H1 (cell line): ENCODE measurements at regions not wholly inside any gene's neighbourhood (a gene's known extent, or its start where the extent isn't known, plus 50 kb on each side); places are given as distances from the start of the nearest gene placed in this dataset.

Experiments used
- CTCF ChIA-PET: fragments of 300-600 bp; sonication (Branson Sonifier 250); formaldehyde crosslinking; loops from one replicate; lab custom pipeline; 2021; ENCODE audit not compliant: partially characterized antibody; lab: Charles Lee
- POLR2A ChIA-PET: fragments of 300-600 bp; sonication (Branson Sonifier 250); formaldehyde crosslinking; loops from one replicate; lab custom pipeline; 2021; ENCODE audit warnings: inconsistent platforms; ENCODE audit not compliant: partially characterized antibody; lab: Charles Lee
- DNase-seq, 2 experiments: peaks; one replicate each; pipeline versions ENCODE4 v3.0.0 to v3.0.0-alpha.2; 2010 to 2022; ENCODE audit warnings: low spot score in 2 of 2, low read depth in 1 of 2, mixed read lengths in 1 of 2
- FAIRE-seq: peaks from 2 replicates; lab custom pipeline; 2011; peaks lifted over from hg19 to GRCh38; lab: Jason Lieb, UNC
- H2AFZ ChIP-seq: 2 replicates; pipeline ENCODE4 v1.8.1; 2012; ENCODE audit warnings: low read length, inconsistent platforms
- H2AK5ac ChIP-seq: 2 replicates; pipeline ENCODE4 v1.6.1; 2013; ENCODE audit warnings: low read depth, low read length
- H2BK120ac ChIP-seq: replicated peaks from 2 replicates; pipeline ENCODE3; 2013; ENCODE audit warnings: low read depth, low read length, inconsistent platforms
- H2BK12ac ChIP-seq: 2 replicates; pipeline ENCODE4 v1.6.1; 2013; ENCODE audit warnings: low read depth, low read length
- H2BK15ac ChIP-seq: 2 replicates; pipeline ENCODE4 v1.6.1; 2013; ENCODE audit warnings: low read length
- H2BK20ac ChIP-seq: 2 replicates; pipeline ENCODE4 v1.6.1; 2013; ENCODE audit warnings: low read length
- H2BK5ac ChIP-seq: 2 replicates; pipeline ENCODE4 v1.6.1; 2013; ENCODE audit warnings: low read depth, low read length
- H3K14ac ChIP-seq: 2 replicates; pipeline ENCODE4 v1.6.1; 2013; ENCODE audit warnings: inconsistent platforms; ENCODE audit not compliant: insufficient read length
- H3K18ac ChIP-seq: 2 replicates; pipeline ENCODE4 v1.6.1; 2013; ENCODE audit warnings: low read length; ENCODE audit errors: extremely low read depth
- H3K23ac ChIP-seq: 2 replicates; pipeline ENCODE4 v1.6.1; 2013; ENCODE audit warnings: inconsistent platforms; ENCODE audit not compliant: insufficient read length
- H3K23me2 ChIP-seq: 2 replicates; pipeline ENCODE4 v1.6.1; 2013; ENCODE audit warnings: low read depth, low read length
- H3K27ac ChIP-seq: 2 replicates; pipeline ENCODE4 v1.6.1; 2011; ENCODE audit warnings: low read depth, low read length, inconsistent platforms
- H3K27me3 ChIP-seq, 4 experiments: replicated peaks in 1 of 4; 1 replicate in 1 of 4; 2 replicates in 3 of 4; pipeline versions ENCODE4 v1.6.1 to v1.8.1; 2011 to 2013; ENCODE audit warnings: low read length in 3 of 4, mild to moderate bottlenecking in 3 of 4, inconsistent platforms in 2 of 4, mixed read lengths in 2 of 4, moderate library complexity in 1 of 4; ENCODE audit not compliant: control insufficient read depth in 3 of 4, insufficient read depth in 3 of 4; ENCODE audit errors: extremely low read depth in 1 of 4
- H3K36me3 ChIP-seq, 4 experiments: 2 replicates each; pipeline versions ENCODE4 v1.6.1 to v1.8.1; 2011 to 2013; ENCODE audit warnings: mild to moderate bottlenecking in 4 of 4, low read length in 3 of 4, moderate library complexity in 2 of 4, control low read depth in 1 of 4, inconsistent platforms in 1 of 4; ENCODE audit not compliant: insufficient read depth in 4 of 4, control insufficient read depth in 2 of 4
- H3K4ac ChIP-seq: replicated peaks from 2 replicates; pipeline ENCODE3; 2013; ENCODE audit warnings: low read length, low read depth, mixed read lengths, inconsistent platforms; ENCODE audit not compliant: insufficient read length
- H3K4me1 ChIP-seq, 4 experiments: replicated peaks in 1 of 4; 1 replicate in 1 of 4; 2 replicates in 3 of 4; pipeline versions ENCODE4 v1.6.1 to v1.8.1; 2011 to 2013; ENCODE audit warnings: low read length in 3 of 4, inconsistent platforms in 2 of 4, mixed read lengths in 1 of 4; ENCODE audit not compliant: insufficient read depth in 4 of 4, control insufficient read depth in 3 of 4
- H3K4me2 ChIP-seq, 2 experiments: 2 replicates each; pipeline versions ENCODE4 v1.6.1 to v1.8.1; 2011 to 2013; ENCODE audit warnings: low read depth in 2 of 2, low read length in 2 of 2, control low read depth in 1 of 2, inconsistent platforms in 1 of 2, mild to moderate bottlenecking in 1 of 2; ENCODE audit not compliant: insufficient read depth in 1 of 2
- H3K4me3 ChIP-seq, 4 experiments: fragments of 200-600, 300-600 bp in 1 of 4; sonication (generic), shearing (Covaris generic), sonication (Bioruptor Twin) in 1 of 4; 2 replicates each; pipeline versions ENCODE4 v1.5.1 to v1.8.1; 2011 to 2016; ENCODE audit warnings: low read length in 4 of 4, low read depth in 3 of 4, control low read depth in 2 of 4, inconsistent platforms in 2 of 4, mild to moderate bottlenecking in 2 of 4, mixed read lengths in 1 of 4, moderate library complexity in 1 of 4; ENCODE audit not compliant: insufficient read depth in 2 of 4; ENCODE audit errors: extremely low read depth in 1 of 4
- H3K56ac ChIP-seq: replicated peaks from 2 replicates; pipeline ENCODE3; 2013; ENCODE audit warnings: low read depth, mild to moderate bottlenecking, mixed read lengths, low read length, inconsistent platforms; ENCODE audit not compliant: insufficient read length
- H3K79me1 ChIP-seq: 2 replicates; pipeline ENCODE4 v1.6.1; 2013; ENCODE audit warnings: low read depth, low read length, control low read depth
- H3K79me2 ChIP-seq, 2 experiments: 2 replicates each; pipeline versions ENCODE4 v1.6.1 to v1.8.1; 2012 to 2013; ENCODE audit warnings: low read length in 2 of 2, mild to moderate bottlenecking in 2 of 2, inconsistent platforms in 1 of 2; ENCODE audit not compliant: insufficient read depth in 2 of 2, control insufficient read depth in 1 of 2
- H3K9ac ChIP-seq, 4 experiments: replicated peaks in 1 of 4; 1 replicate in 1 of 4; 2 replicates in 3 of 4; pipeline versions ENCODE4 v1.6.1 to v1.8.1; 2011 to 2013; ENCODE audit warnings: low read depth in 3 of 4, low read length in 3 of 4, control low read depth in 2 of 4, mild to moderate bottlenecking in 2 of 4, moderate library complexity in 2 of 4, inconsistent platforms in 1 of 4; ENCODE audit errors: extremely low read depth in 1 of 4
- H3K9me3 ChIP-seq, 2 experiments: 2 replicates each; pipeline versions ENCODE4 v1.6.1 to v1.8.1; 2012 to 2013; ENCODE audit warnings: mild to moderate bottlenecking in 2 of 2, moderate library complexity in 2 of 2, control low read depth in 1 of 2, inconsistent platforms in 1 of 2, low read depth in 1 of 2, low read length in 1 of 2, mixed read lengths in 1 of 2; ENCODE audit not compliant: insufficient read depth in 2 of 2
- H4K20me1 ChIP-seq, 2 experiments: replicated peaks in 1 of 2; 2 replicates each; pipeline versions ENCODE3 to v1.8.1; 2011 to 2013; ENCODE audit warnings: inconsistent platforms in 2 of 2, low read length in 2 of 2, mild to moderate bottlenecking in 1 of 2; ENCODE audit not compliant: insufficient read depth in 2 of 2, control insufficient read depth in 1 of 2
- H4K5ac ChIP-seq: 2 replicates; pipeline ENCODE4 v1.6.1; 2013; ENCODE audit warnings: low read length, low read depth, mixed read lengths, inconsistent platforms; ENCODE audit not compliant: insufficient read length
- H4K8ac ChIP-seq: 2 replicates; pipeline ENCODE4 v1.8.0; 2013; ENCODE audit warnings: mild to moderate bottlenecking, moderate library complexity, low read length, inconsistent platforms; ENCODE audit not compliant: insufficient read depth; ENCODE audit errors: extremely low read depth
- H4K91ac ChIP-seq: replicated peaks from 2 replicates; pipeline ENCODE3; 2013; ENCODE audit warnings: low read length, mixed read lengths, inconsistent platforms; ENCODE audit not compliant: insufficient read length
- ATF2 ChIP-seq: IDR thresholded peaks from 2 replicates; pipeline ENCODE4 v1.6.1; 2012; ENCODE audit warnings: low read length, inconsistent platforms
- CTCF ChIP-seq, 3 experiments: IDR thresholded peaks; 1 replicate in 2 of 3; 2 replicates in 1 of 3; pipeline versions ENCODE4 v1.5.1 to v1.6.1; 2011; ENCODE audit warnings: low read length in 3 of 3, mild to moderate bottlenecking in 3 of 3, inconsistent platforms in 2 of 3, low read depth in 1 of 3, moderate library complexity in 1 of 3; ENCODE audit not compliant: insufficient read depth in 1 of 3; ENCODE audit errors: control extremely low read depth in 1 of 3
- EGR1 ChIP-seq: IDR thresholded peaks from 2 replicates; pipeline ENCODE4 v1.6.1; 2011; ENCODE audit warnings: low read depth, low read length, borderline replicate concordance
- HDAC2 ChIP-seq, 2 experiments: fragments of 300-600 bp in 1 of 2; sonication (generic) in 1 of 2; IDR thresholded peaks; 2 replicates each; pipeline ENCODE4 v1.6.1; 2011 to 2012; ENCODE audit warnings: low read depth in 2 of 2, low read length in 2 of 2, mild to moderate bottlenecking in 2 of 2, moderate library complexity in 2 of 2, borderline replicate concordance in 1 of 2, inconsistent platforms in 1 of 2
- SAP30 ChIP-seq: fragments of 300-600 bp; sonication (generic); IDR thresholded peaks from 2 replicates; pipeline ENCODE4 v1.7.1; 2012; ENCODE audit warnings: low read length, moderate library complexity, mild to moderate bottlenecking, inconsistent platforms; ENCODE audit not compliant: insufficient read depth, insufficient replicate concordance
- TAF7 ChIP-seq: optimal IDR thresholded peaks from 2 replicates; pipeline ENCODE3; 2011; ENCODE audit warnings: low read depth, mild to moderate bottlenecking, inconsistent platforms, low read length, moderate library complexity, borderline replicate concordance
- TCF12 ChIP-seq: IDR thresholded peaks from 2 replicates; pipeline ENCODE4 v1.6.1; 2011; ENCODE audit warnings: low read depth, mild to moderate bottlenecking, low read length
- USF2 ChIP-seq: IDR thresholded peaks from 2 replicates; pipeline ENCODE4 v1.6.1; 2011; ENCODE audit warnings: low read length, improper control_type of control experiment
- whole genome bisulfite sequencing, 2 experiments: shearing (Covaris generic) in 1 of 2; methylation state at CpG; one replicate each; pipeline versions ENCODE4 v1.1.6 to v1.1.7; 2013 to 2015; ENCODE audit warnings: low lambda C conversion rate in 2 of 2, mixed read lengths in 2 of 2, inconsistent platforms in 1 of 2, low coverage in 1 of 2, missing lambda C conversion rate in 1 of 2; ENCODE audit not compliant: insufficient replicate concordance in 2 of 2, insufficient coverage in 1 of 2, insufficient read length in 1 of 2; ENCODE audit errors: extremely low coverage in 1 of 2, missing lambda C conversion rate in 1 of 2; 5-methylcytosine and 5-hydroxymethylcytosine counted together

- Histone ChIP-seq H2BK120ac (no peak overlapping the region), H3K14ac (no peak overlapping the region), H3K9ac (no peak overlapping the region), H3K27ac (no peak overlapping the region), H2BK20ac (no peak overlapping the region), H3K56ac (no peak overlapping the region), H2BK15ac (no peak overlapping the region), H3K18ac (no peak overlapping the region), H3K79me1 (no peaks in the 10 kb centered on the region), H3K4ac (no peak overlapping the region), H3K9me3 (no peaks in the 10 kb centered on the region), H3K36me3 (no peaks in the 10 kb centered on the region), H4K20me1 (no peaks in the 10 kb centered on the region), H2BK12ac (no peak overlapping the region), H4K91ac (no peak overlapping the region), H3K4me1 (no peaks in the 10 kb centered on the region), H2AK5ac (no peak overlapping the region), H2AFZ (no peak overlapping the region), H4K5ac (no peak overlapping the region), H3K79me2 (no peaks in the 10 kb centered on the region), H3K23ac (no peak overlapping the region), H2BK5ac (no peak overlapping the region), H3K4me3 (no peak overlapping the region), H3K4me2 (no peak overlapping the region), H3K27me3 (no peaks in the 10 kb centered on the region), H3K23me2 (no peaks in the 10 kb centered on the region), H4K8ac (no peak overlapping the region)
- CTCF ChIA-PET: no interaction called here
- POLR2A ChIA-PET: no interaction called here
- WGBS, 2 experiments: 87% methylated on average over 4 of the region's 4 CpGs; no CpG with 5 or more reads in 1 of the 2 experiments
- no peak for DNase-seq
- no peak for FAIRE-seq
- TF ChIP-seq EGR1 (no peak), HDAC2 (IDR thresholded peaks at IDR 0.05; ENCODE audit: borderline replicate concordance in 1 of 2, low read depth in 2 of 2, low read length in 2 of 2) (no peak), CTCF (IDR thresholded peaks at IDR 0.05; ENCODE audit: control extremely low read depth in 1 of 3, insufficient read depth in 1 of 3, low read depth in 1 of 3, low read length in 3 of 3) (no peak), USF2 (no peak), SAP30 (no peak), TAF7 (no peak), ATF2 (no peak), TCF12 (no peak)
These were observed 483.1 kb downstream of the MAT2B start for GRCh38 chr5:163988566-163988965.
